HG03139 (cell line): ENCODE measurements at regions not wholly inside any gene's neighbourhood (a gene's known extent, or its start where the extent isn't known, plus 50 kb on each side); places are given as distances from the start of the nearest gene placed in this dataset.
"Not testable (repeated sequence)": the region's sequence is repeated elsewhere in the genome, so short reads cannot be mapped to it uniquely, and the experiment has no call there.

Experiments used
- ATAC-seq: cut with Tn5 transposase; IDR thresholded peaks from one replicate; pipeline ENCODE4 v1.9.1; 2021; ENCODE audit not compliant: unreplicated experiment

GRCh38 chr7:109879287-109879828 is 1211.6 kb upstream of the LRRN3 start:
- ATAC-seq = no peak

GRCh38 chr7:109890622-109891021 is 1200.3 kb upstream of the LRRN3 start:
- ATAC-seq = no peak

GRCh38 chr7:109893231-109893630 is 1197.7 kb upstream of the LRRN3 start:
- no peak for ATAC-seq

GRCh38 chr7:109895536-109895935 is 1195.4 kb upstream of the LRRN3 start:
- ATAC-seq = no peak

GRCh38 chr7:109901926-109902325 is 1189.0 kb upstream of the LRRN3 start:
- ATAC-seq = no peak

- ATAC-seq = not testable (repeated sequence)
These were observed 1185.4 kb upstream of the LRRN3 start for GRCh38 chr7:109905368-109906065.

GRCh38 chr7:109915670-109916069 is 1175.3 kb upstream of the LRRN3 start:
- no peak for ATAC-seq

GRCh38 chr7:109926738-109927137 is 1164.2 kb upstream of the LRRN3 start:
- no peak for ATAC-seq

GRCh38 chr7:109930049-109930448 is 1160.9 kb upstream of the LRRN3 start:
- ATAC-seq = no peak

GRCh38 chr7:109939207-109939606 is 1151.7 kb upstream of the LRRN3 start:
- ATAC-seq = no peak

GRCh38 chr7:109945820-109946518 is 1145.0 kb upstream of the LRRN3 start:
- no peak for ATAC-seq

GRCh38 chr7:109950256-109950655 is 1140.7 kb upstream of the LRRN3 start:
- no peak for ATAC-seq

- no peak for ATAC-seq
These were observed 1139.9 kb upstream of the LRRN3 start for GRCh38 chr7:109950821-109951564.

GRCh38 chr7:109951565-109951928 is 1139.4 kb upstream of the LRRN3 start:
- ATAC-seq = no peak

- ATAC-seq = no peak
These were observed 1134.9 kb upstream of the LRRN3 start for GRCh38 chr7:109955986-109956385.

- no peak for ATAC-seq
These were observed 1134.0 kb upstream of the LRRN3 start for GRCh38 chr7:109956916-109957315.

- ATAC-seq = no peak
These were observed 1127.2 kb upstream of the LRRN3 start for GRCh38 chr7:109963741-109964140.

GRCh38 chr7:109964780-109965179 is 1126.1 kb upstream of the LRRN3 start:
- no peak for ATAC-seq

GRCh38 chr7:109967406-109967805 is 1123.5 kb upstream of the LRRN3 start:
- no peak for ATAC-seq

- no peak for ATAC-seq
These were observed 1107.3 kb upstream of the LRRN3 start for GRCh38 chr7:109983618-109984017.

- no peak for ATAC-seq
These were observed 1106.2 kb upstream of the LRRN3 start for GRCh38 chr7:109984729-109985128.

- no peak for ATAC-seq
These were observed 1104.2 kb upstream of the LRRN3 start for GRCh38 chr7:109986701-109987100.
